ENCODE measurements at regions not wholly inside any gene's neighbourhood (a gene's known extent, or its start where the extent isn't known, plus 50 kb on each side); places are given as distances from the start of the nearest gene placed in this dataset.

DNA sequence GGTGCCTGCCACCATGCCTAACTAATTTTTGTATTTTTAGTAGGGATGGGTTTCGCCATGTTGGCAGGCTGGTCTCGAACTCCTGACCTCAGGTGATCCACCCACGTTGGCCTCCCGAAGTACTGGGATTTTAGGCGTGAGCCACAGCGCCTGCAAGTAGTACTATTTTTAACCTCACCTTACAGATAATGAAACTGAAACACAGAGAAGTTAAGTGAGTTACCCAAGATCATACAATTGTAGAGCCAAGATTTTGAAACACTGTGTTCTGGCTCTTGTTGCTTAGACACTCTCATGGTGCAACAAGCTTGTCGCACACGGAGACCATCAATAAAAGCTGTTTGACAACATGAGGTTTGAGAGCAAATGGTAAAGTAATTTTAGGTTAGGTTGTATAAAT, 159.1 kb upstream of the LMNTD1 start:
- FAIRE-seq (no peak), DNase-seq (no peak)
- WGBS, 3 donors, result 72 to 83% (median 73%) methylated on average over 8 of the region's 8 CpGs
- Histone ChIP-seq H3K27ac (ENCODE audit: low read depth in 1 of 3, low read length in 2 of 3) (no peak overlapping the region), H3K4me3 (ENCODE audit: low read depth in 1 of 3, low read length in 3 of 3) (no peak overlapping the region), H3K27me3 (ENCODE audit: control insufficient read depth in 3 of 3, insufficient read depth in 3 of 3, low read length in 3 of 3) (no peaks in the 10 kb centered on the region), H3K9me3 (ENCODE audit: control insufficient read depth in 2 of 2, insufficient read depth in 1 of 2, low read depth in 1 of 2, low read length in 1 of 2) (peaks cover 0 to 11% of the 10 kb centered on the region in 2 donors), H3K36me3 (ENCODE audit: control insufficient read depth in 3 of 3, insufficient read depth in 2 of 3, low read depth in 1 of 3, low read length in 3 of 3) (no peaks in the 10 kb centered on the region), H3K4me1 (ENCODE audit: control insufficient read depth in 3 of 3, insufficient read depth in 2 of 3, low read depth in 1 of 3, low read length in 2 of 3) (no peaks in the 10 kb centered on the region)

DNA sequence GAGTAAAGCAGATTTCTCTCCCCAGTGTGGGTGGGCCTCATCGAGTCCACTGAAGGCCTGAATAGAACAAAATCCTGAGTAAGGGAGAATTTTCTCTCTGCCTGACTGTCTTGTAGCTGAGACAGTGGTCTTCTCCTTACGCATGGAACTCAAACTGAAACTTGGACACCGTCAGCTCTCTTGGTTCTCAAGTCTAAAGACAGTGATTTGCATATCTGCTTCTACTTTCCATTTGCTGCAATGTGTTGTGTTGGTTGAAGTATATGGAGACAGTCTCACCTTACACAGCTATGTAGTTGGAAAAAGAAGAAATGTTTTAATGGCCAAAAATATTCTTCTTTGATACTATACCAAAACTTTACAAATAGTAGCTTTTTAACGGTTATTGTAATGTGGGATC, 160.2 kb upstream of the LMNTD1 start:
- Histone ChIP-seq H3K27ac (ENCODE audit: low read depth in 1 of 3, low read length in 2 of 3) (no peak overlapping the region), H3K9me3 (ENCODE audit: control insufficient read depth in 2 of 2, insufficient read depth in 1 of 2, low read depth in 1 of 2, low read length in 1 of 2) (peaks cover 0 to 5% of the 10 kb centered on the region in 2 donors), H3K36me3 (ENCODE audit: control insufficient read depth in 3 of 3, insufficient read depth in 2 of 3, low read depth in 1 of 3, low read length in 3 of 3) (no peaks in the 10 kb centered on the region), H3K4me3 (ENCODE audit: low read depth in 1 of 3, low read length in 3 of 3) (no peak overlapping the region), H3K4me1 (ENCODE audit: control insufficient read depth in 3 of 3, insufficient read depth in 2 of 3, low read depth in 1 of 3, low read length in 2 of 3) (no peaks in the 10 kb centered on the region), H3K27me3 (ENCODE audit: control insufficient read depth in 3 of 3, insufficient read depth in 3 of 3, low read length in 3 of 3) (no peaks in the 10 kb centered on the region)
- WGBS, 3 donors, result 66 to 78% (median 70%) methylated on average over 4 of the region's 4 CpGs
- DNase-seq (no peak), FAIRE-seq (no peak)

DNA sequence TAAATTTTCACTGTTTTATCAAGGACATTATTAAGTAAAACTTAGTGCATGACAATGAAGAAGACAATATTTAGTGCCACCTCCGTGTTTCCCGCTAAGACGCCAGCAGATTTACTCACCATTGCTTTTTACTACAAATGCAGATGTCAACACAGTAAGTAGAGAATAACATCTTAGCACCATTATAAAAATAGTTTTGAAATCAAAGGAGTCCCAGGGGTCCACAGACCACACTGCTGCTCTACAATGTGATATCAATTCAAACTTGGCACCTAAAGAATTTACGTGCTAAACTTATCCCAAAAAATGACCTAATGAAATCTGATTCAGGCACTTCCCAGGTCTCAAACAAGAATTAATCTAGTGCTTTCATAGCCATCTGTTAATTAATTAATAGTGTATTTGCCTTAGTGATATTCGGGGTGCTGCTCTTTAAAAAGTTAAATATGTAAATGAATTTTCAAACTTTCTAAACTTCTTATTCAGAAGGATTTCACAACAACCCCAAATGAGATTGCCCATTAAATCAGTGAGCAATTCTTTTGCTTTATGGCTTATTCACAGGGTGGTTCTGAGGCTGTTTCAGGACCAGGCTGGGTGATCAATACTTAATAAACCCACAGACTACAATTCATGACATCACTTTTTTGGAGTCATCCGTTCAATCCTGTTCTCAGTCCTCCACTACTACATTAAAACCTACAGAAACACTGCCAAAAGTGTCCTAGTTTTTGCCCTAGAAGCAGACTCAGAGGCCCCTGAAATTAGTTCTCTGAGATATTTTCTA, 161.3 kb upstream of the LMNTD1 start:
- FAIRE-seq (no peak), DNase-seq (no peak)
- H3K27ac ChIP-seq (ENCODE audit: low read depth in 1 of 3, low read length in 2 of 3), result no peak overlapping the region
- WGBS, 3 donors, result 87 to 88% (median 88%) methylated on average over 6 of the region's 6 CpGs
- no peak overlapping the region for H3K4me3 ChIP-seq (ENCODE audit: low read depth in 1 of 3, low read length in 3 of 3)
- no peaks in the 10 kb centered on the region for H3K27me3 ChIP-seq (ENCODE audit: control insufficient read depth in 3 of 3, insufficient read depth in 3 of 3, low read length in 3 of 3)
- no peaks in the 10 kb centered on the region for H3K4me1 ChIP-seq (ENCODE audit: control insufficient read depth in 3 of 3, insufficient read depth in 2 of 3, low read depth in 1 of 3, low read length in 2 of 3)
- H3K9me3 ChIP-seq (ENCODE audit: control insufficient read depth in 2 of 2, insufficient read depth in 1 of 2, low read depth in 1 of 2, low read length in 1 of 2), result peaks cover 0 to 5% of the 10 kb centered on the region in 2 donors
- no peaks in the 10 kb centered on the region for H3K36me3 ChIP-seq (ENCODE audit: control insufficient read depth in 3 of 3, insufficient read depth in 2 of 3, low read depth in 1 of 3, low read length in 3 of 3)

DNA sequence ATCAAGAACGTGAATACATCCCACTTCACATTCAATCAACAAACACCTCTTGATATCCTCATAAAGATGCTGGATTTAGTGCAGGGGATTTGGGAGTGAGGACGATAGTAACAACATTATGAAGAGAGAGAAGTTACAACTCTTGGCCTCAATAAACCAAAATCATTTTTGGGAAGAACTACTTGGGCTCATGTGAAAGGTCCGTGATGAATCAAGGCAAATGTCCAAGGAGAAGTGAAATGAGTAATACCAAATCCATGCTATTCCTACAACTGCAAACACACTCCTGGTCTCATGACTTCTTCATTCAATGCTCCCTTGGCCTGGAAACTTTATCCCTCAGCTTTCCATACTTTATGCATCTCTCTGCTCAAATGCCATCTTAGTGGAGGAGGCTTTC, 162.0 kb upstream of the LMNTD1 start:
- Histone ChIP-seq H3K36me3 (ENCODE audit: control insufficient read depth in 3 of 3, insufficient read depth in 2 of 3, low read depth in 1 of 3, low read length in 3 of 3) (no peaks in the 10 kb centered on the region), H3K27ac (ENCODE audit: low read depth in 1 of 3, low read length in 2 of 3) (no peak overlapping the region), H3K4me3 (ENCODE audit: low read depth in 1 of 3, low read length in 3 of 3) (no peak overlapping the region), H3K4me1 (ENCODE audit: control insufficient read depth in 3 of 3, insufficient read depth in 2 of 3, low read depth in 1 of 3, low read length in 2 of 3) (no peaks in the 10 kb centered on the region), H3K27me3 (ENCODE audit: control insufficient read depth in 3 of 3, insufficient read depth in 3 of 3, low read length in 3 of 3) (no peaks in the 10 kb centered on the region), H3K9me3 (ENCODE audit: control insufficient read depth in 2 of 2, insufficient read depth in 1 of 2, low read depth in 1 of 2, low read length in 1 of 2) (peaks cover 0 to 5% of the 10 kb centered on the region in 2 donors)
- 71 to 73% (median 73%) methylated on average over 3 of the region's 3 CpGs for WGBS, 3 donors
- no peak for DNase-seq
- FAIRE-seq, result no peak

DNA sequence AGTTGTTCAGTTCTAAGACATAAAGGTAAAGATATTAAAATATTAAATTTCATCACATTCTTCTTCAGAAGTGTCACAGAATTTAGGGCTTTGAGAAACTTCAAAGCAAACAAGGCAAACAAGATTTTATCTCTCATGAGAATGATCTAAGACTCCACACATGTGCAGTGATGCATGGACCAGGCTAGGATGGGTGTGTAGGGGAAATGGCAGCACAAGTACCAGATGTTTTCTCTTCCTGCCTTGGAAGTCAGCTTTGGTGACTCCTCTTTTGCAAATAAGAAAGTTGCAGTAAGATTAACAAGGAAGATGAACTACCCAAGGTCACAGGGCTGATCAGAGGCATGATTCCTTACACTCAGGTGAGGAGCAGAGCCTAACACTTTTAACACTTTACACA, 163.8 kb upstream of the LMNTD1 start:
- FAIRE-seq (no peak), DNase-seq (no peak)
- Histone ChIP-seq H3K27me3 (ENCODE audit: control insufficient read depth in 3 of 3, insufficient read depth in 3 of 3, low read length in 3 of 3) (no peaks in the 10 kb centered on the region), H3K36me3 (ENCODE audit: control insufficient read depth in 3 of 3, insufficient read depth in 2 of 3, low read depth in 1 of 3, low read length in 3 of 3) (no peaks in the 10 kb centered on the region), H3K4me1 (ENCODE audit: control insufficient read depth in 3 of 3, insufficient read depth in 2 of 3, low read depth in 1 of 3, low read length in 2 of 3) (no peaks in the 10 kb centered on the region), H3K4me3 (ENCODE audit: low read depth in 1 of 3, low read length in 3 of 3) (no peak overlapping the region), H3K9me3 (ENCODE audit: control insufficient read depth in 2 of 2, insufficient read depth in 1 of 2, low read depth in 1 of 2, low read length in 1 of 2) (no peaks in the 10 kb centered on the region), H3K27ac (ENCODE audit: low read depth in 1 of 3, low read length in 2 of 3) (no peak overlapping the region)

DNA sequence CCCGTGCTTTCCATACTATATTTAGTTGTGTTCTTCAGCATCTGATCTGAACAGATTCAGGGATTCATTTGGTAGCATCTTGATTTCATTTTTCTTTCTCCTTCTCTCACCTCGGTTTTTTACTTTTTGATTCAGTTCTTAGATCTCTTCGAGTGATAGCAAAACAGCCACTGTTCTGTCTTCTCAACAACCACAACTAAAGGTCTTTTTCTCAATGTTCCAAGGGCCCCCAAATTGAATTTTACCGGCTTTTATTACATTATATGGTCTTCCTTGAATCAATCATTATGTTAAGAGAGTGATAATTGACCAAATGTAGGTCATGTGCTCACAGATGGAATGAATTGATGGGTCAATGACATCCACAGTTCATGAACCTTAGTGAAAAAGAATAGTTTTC, 164.5 kb upstream of the LMNTD1 start:
- FAIRE-seq (no peak), DNase-seq (no peak)
- no peaks in the 10 kb centered on the region for H3K9me3 ChIP-seq (ENCODE audit: control insufficient read depth in 2 of 2, insufficient read depth in 1 of 2, low read depth in 1 of 2, low read length in 1 of 2)
- no peaks in the 10 kb centered on the region for H3K4me1 ChIP-seq (ENCODE audit: control insufficient read depth in 3 of 3, insufficient read depth in 2 of 3, low read depth in 1 of 3, low read length in 2 of 3)
- H3K27me3 ChIP-seq (ENCODE audit: control insufficient read depth in 3 of 3, insufficient read depth in 3 of 3, low read length in 3 of 3), result no peaks in the 10 kb centered on the region
- no peak overlapping the region for H3K27ac ChIP-seq (ENCODE audit: low read depth in 1 of 3, low read length in 2 of 3)
- no peaks in the 10 kb centered on the region for H3K36me3 ChIP-seq (ENCODE audit: control insufficient read depth in 3 of 3, insufficient read depth in 2 of 3, low read depth in 1 of 3, low read length in 3 of 3)
- no peak overlapping the region for H3K4me3 ChIP-seq (ENCODE audit: low read depth in 1 of 3, low read length in 3 of 3)
- 67 to 83% (median 83%) methylated on average over 4 of the region's 4 CpGs for WGBS, 3 donors

DNA sequence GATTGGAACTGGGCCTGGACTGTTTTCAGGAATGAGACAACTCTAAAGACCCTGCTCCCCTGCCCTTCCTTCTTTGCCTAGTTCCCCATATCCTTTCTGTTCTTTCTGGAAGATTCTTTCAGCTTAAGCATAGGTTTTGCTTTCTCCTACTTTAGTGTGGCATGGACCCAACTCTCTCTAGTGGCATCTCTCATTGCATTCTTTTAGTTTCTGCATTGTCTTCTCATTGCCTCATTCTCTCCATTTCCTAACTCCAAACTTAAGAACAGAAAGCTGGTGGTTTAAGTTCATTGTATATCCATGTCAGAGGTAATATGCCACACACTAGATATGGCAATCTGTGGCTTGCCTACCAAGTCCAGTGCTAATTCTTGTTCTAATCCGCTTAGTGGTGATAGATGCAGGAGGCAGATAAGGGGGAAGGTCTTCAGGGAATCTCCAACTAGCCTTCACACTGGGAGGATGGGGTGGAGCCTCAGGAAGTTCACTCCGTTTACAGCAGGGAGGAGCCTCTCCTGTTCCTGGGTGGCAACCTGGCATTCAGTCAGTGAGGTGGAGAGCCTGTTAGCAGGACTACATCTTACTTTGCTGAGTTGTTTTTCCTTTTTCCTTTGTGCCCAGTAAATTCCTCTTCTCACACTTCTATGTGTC, 165.1 kb upstream of the LMNTD1 start:
- DNase-seq (no peak), FAIRE-seq (no peak)
- WGBS, 3 donors, result 39 to 53% (median 45%) methylated on average over 2 of the region's 2 CpGs
- no peaks in the 10 kb centered on the region for H3K36me3 ChIP-seq (ENCODE audit: control insufficient read depth in 3 of 3, insufficient read depth in 2 of 3, low read depth in 1 of 3, low read length in 3 of 3)
- H3K9me3 ChIP-seq (ENCODE audit: control insufficient read depth in 2 of 2, insufficient read depth in 1 of 2, low read depth in 1 of 2, low read length in 1 of 2), result no peaks in the 10 kb centered on the region
- no peaks in the 10 kb centered on the region for H3K4me1 ChIP-seq (ENCODE audit: control insufficient read depth in 3 of 3, insufficient read depth in 2 of 3, low read depth in 1 of 3, low read length in 2 of 3)
- H3K27me3 ChIP-seq (ENCODE audit: control insufficient read depth in 3 of 3, insufficient read depth in 3 of 3, low read length in 3 of 3), result no peaks in the 10 kb centered on the region
- H3K4me3 ChIP-seq (ENCODE audit: low read depth in 1 of 3, low read length in 3 of 3), result no peak overlapping the region
- no peak overlapping the region for H3K27ac ChIP-seq (ENCODE audit: low read depth in 1 of 3, low read length in 2 of 3)

DNA sequence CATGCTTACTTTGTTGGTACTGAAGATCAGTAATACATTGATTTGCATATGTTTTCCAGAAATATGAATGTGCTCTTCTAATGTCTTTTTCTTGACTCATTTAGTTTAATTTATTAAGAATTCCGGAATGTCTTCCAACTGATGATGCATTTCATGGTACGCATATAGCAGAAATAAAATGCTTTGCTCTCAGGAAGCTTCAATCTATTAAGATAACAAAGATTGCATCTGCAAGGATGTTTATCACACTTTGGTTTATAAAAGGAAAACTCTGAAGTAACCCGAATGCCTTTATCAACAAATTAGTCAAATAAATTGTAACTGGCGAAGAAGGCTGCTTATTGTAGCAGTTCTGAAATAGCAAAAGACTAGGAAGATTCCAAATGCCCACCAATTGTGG, 166.4 kb upstream of the LMNTD1 start:
- 66 to 77% (median 76%) methylated on average over 4 of the region's 4 CpGs for WGBS, 3 donors
- Histone ChIP-seq H3K4me1 (ENCODE audit: control insufficient read depth in 3 of 3, insufficient read depth in 2 of 3, low read depth in 1 of 3, low read length in 2 of 3) (no peaks in the 10 kb centered on the region), H3K27me3 (ENCODE audit: control insufficient read depth in 3 of 3, insufficient read depth in 3 of 3, low read length in 3 of 3) (no peaks in the 10 kb centered on the region), H3K4me3 (ENCODE audit: low read depth in 1 of 3, low read length in 3 of 3) (no peak overlapping the region), H3K9me3 (ENCODE audit: control insufficient read depth in 2 of 2, insufficient read depth in 1 of 2, low read depth in 1 of 2, low read length in 1 of 2) (no peaks in the 10 kb centered on the region), H3K36me3 (ENCODE audit: control insufficient read depth in 3 of 3, insufficient read depth in 2 of 3, low read depth in 1 of 3, low read length in 3 of 3) (no peaks in the 10 kb centered on the region), H3K27ac (ENCODE audit: low read depth in 1 of 3, low read length in 2 of 3) (no peak overlapping the region)
- DNase-seq (no peak), FAIRE-seq (no peak)

DNA sequence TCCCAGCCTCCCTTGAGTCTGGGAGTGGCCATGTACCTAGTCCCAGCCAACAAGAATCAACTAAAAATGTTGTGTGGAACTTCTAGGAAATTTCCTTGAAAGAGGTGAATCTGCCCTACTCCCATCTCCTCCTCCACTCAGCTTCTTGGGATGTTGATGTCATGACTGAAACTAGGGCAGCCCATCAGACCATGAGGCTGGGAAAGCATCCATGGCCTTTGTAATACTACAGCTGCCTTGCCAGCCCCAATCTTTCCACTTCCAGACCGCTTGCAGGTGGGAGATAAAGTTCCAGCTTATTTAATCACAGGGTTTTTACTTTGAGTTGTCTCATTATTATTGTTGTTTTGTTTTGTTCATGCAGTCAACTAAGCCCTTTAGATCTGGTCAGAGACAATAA, 170.3 kb upstream of the LMNTD1 start:
- H3K4me3 ChIP-seq (ENCODE audit: low read depth in 1 of 3, low read length in 3 of 3), result no peak overlapping the region
- no peaks in the 10 kb centered on the region for H3K4me1 ChIP-seq (ENCODE audit: control insufficient read depth in 3 of 3, insufficient read depth in 2 of 3, low read depth in 1 of 3, low read length in 2 of 3)
- FAIRE-seq (no peak), DNase-seq (no peak)
- H3K9me3 ChIP-seq (ENCODE audit: control insufficient read depth in 2 of 2, insufficient read depth in 1 of 2, low read depth in 1 of 2, low read length in 1 of 2), result no peaks in the 10 kb centered on the region
- no peaks in the 10 kb centered on the region for H3K36me3 ChIP-seq (ENCODE audit: control insufficient read depth in 3 of 3, insufficient read depth in 2 of 3, low read depth in 1 of 3, low read length in 3 of 3)
- H3K27me3 ChIP-seq (ENCODE audit: control insufficient read depth in 3 of 3, insufficient read depth in 3 of 3, low read length in 3 of 3), result no peaks in the 10 kb centered on the region
- no peak overlapping the region for H3K27ac ChIP-seq (ENCODE audit: low read depth in 1 of 3, low read length in 2 of 3)
- 52 to 71% (median 67%) methylated on average over 1 of the region's 1 CpG for WGBS, 3 donors
